Keratinocyte (primary cell): ENCODE measurements at regions not wholly inside any gene's neighbourhood (a gene's known extent, or its start where the extent isn't known, plus 50 kb on each side); places are given as distances from the start of the nearest gene placed in this dataset.

Experiments used
- DNase-seq: peaks from one replicate; pipeline ENCODE4 v3.0.0-alpha.2; 2011; ENCODE audit warnings: low read depth, missing footprints, low spot score
- FAIRE-seq: peaks from 2 replicates; lab custom pipeline; 2011; peaks lifted over from hg19 to GRCh38; lab: Jason Lieb, UNC
- H2AFZ ChIP-seq: 2 replicates; pipeline ENCODE4 v1.6.0; 2012; ENCODE audit warnings: low read length, control low read depth, inconsistent platforms; ENCODE audit not compliant: control insufficient read depth
- H3K27ac ChIP-seq: 2 replicates; pipeline ENCODE4 v1.5.1; 2011; ENCODE audit warnings: low read length; ENCODE audit not compliant: control insufficient read depth, insufficient read depth
- H3K27me3 ChIP-seq: 3 replicates; pipeline ENCODE4 v1.6.0; 2011; ENCODE audit warnings: low read length; ENCODE audit not compliant: control insufficient read depth, insufficient read depth; ENCODE audit errors: extremely low read depth
- H3K36me3 ChIP-seq, 2 experiments: 2 replicates in 1 of 2; 3 replicates in 1 of 2; pipeline ENCODE4 v1.5.1; 2011; ENCODE audit warnings: low read length in 2 of 2, mild to moderate bottlenecking in 1 of 2; ENCODE audit not compliant: control insufficient read depth in 2 of 2, insufficient read depth in 2 of 2; ENCODE audit errors: extremely low read depth in 1 of 2
- H3K4me1 ChIP-seq: 3 replicates; pipeline ENCODE4 v1.5.1; 2011; ENCODE audit warnings: low read length; ENCODE audit not compliant: control insufficient read depth, insufficient read depth; ENCODE audit errors: extremely low read depth
- H3K4me2 ChIP-seq: 3 replicates; pipeline ENCODE4 v1.6.0; 2011; ENCODE audit warnings: low read depth, low read length; ENCODE audit not compliant: control insufficient read depth, insufficient read depth; ENCODE audit errors: extremely low read depth
- H3K4me3 ChIP-seq, 3 experiments: fragments of 200-600 bp in 1 of 3; sonication (generic) in 1 of 3; 2 replicates in 2 of 3; 3 replicates in 1 of 3; pipeline ENCODE4 v1.5.1; 2011 to 2016; ENCODE audit warnings: low read length in 3 of 3, mild to moderate bottlenecking in 3 of 3, control low read depth in 2 of 3, inconsistent platforms in 1 of 3, low read depth in 1 of 3, mixed read lengths in 1 of 3, mixed run types in 1 of 3, moderate library complexity in 1 of 3; ENCODE audit not compliant: control insufficient read depth in 2 of 3, insufficient read depth in 2 of 3; ENCODE audit errors: extremely low read depth in 1 of 3
- H3K79me2 ChIP-seq: 2 replicates; pipeline ENCODE4 v1.6.0; 2012; ENCODE audit warnings: low read length; ENCODE audit not compliant: control insufficient read depth, insufficient read depth
- H3K9ac ChIP-seq: 3 replicates; pipeline ENCODE4 v1.6.0; 2011; ENCODE audit warnings: low read length; ENCODE audit not compliant: control insufficient read depth, insufficient read depth; ENCODE audit errors: extremely low read depth
- H3K9me1 ChIP-seq: 3 replicates; pipeline ENCODE4 v1.6.0; 2011; ENCODE audit warnings: low read length; ENCODE audit not compliant: control insufficient read depth, insufficient read depth; ENCODE audit errors: extremely low read depth
- H3K9me3 ChIP-seq: 2 replicates; pipeline ENCODE4 v1.5.1; 2012; ENCODE audit warnings: low read depth, low read length; ENCODE audit not compliant: control insufficient read depth
- H4K20me1 ChIP-seq: 3 replicates; pipeline ENCODE4 v1.6.0; 2011; ENCODE audit warnings: low read length; ENCODE audit not compliant: control insufficient read depth, insufficient read depth; ENCODE audit errors: extremely low read depth
- CTCF ChIP-seq, 3 experiments: IDR thresholded peaks in 1 of 3; conservative IDR thresholded peaks in 1 of 3; optimal IDR thresholded peaks in 1 of 3; 2 replicates in 2 of 3; 3 replicates in 1 of 3; pipeline versions ENCODE3 to v1.5.1; 2011; ENCODE audit warnings: low read length in 3 of 3, mild to moderate bottlenecking in 3 of 3, moderate library complexity in 2 of 3, control low read depth in 1 of 3, inconsistent platforms in 1 of 3; ENCODE audit not compliant: insufficient read depth in 2 of 3; ENCODE audit errors: extremely low read depth in 1 of 3
- EZH2 ChIP-seq: IDR thresholded peaks from one replicate; pipeline ENCODE4 v1.6.1; 2012; ENCODE audit warnings: inconsistent platforms, mild to moderate bottlenecking, low read length, moderate library complexity
- dilution Hi-C: fragments of 300-500 bp; cut with MboI; formaldehyde crosslinking; loops from one replicate; pipeline ENCODE4 v1.7.0; 2020; ENCODE audit warnings: low sequenced_read_pairs; ENCODE audit not compliant: extremely low pct_ligation_motif_present

- Histone ChIP-seq H3K27ac (no peak overlapping the region), H3K9me1 (no peaks in the 10 kb centered on the region), H3K4me2 (no peak overlapping the region), H4K20me1 (no peaks in the 10 kb centered on the region), H3K36me3 (no peaks in the 10 kb centered on the region), H3K79me2 (no peaks in the 10 kb centered on the region), H3K27me3 (no peaks in the 10 kb centered on the region), H2AFZ (no peak overlapping the region), H3K9ac (no peak overlapping the region), H3K4me3 (no peak overlapping the region), H3K4me1 (no peaks in the 10 kb centered on the region), H3K9me3 (peaks cover 2% of the 10 kb centered on the region)
- dilution Hi-C loops = no loop called here
- DNase-seq (no peak), FAIRE-seq (no peak)
- TF ChIP-seq EZH2 (no peak), CTCF (optimal IDR thresholded peaks at IDR 0.05 in 1 of 3, IDR thresholded peaks at IDR 0.05 in 1 of 3, conservative IDR thresholded peaks at IDR 0.05 in 1 of 3; ENCODE audit: extremely low read depth in 1 of 3, insufficient read depth in 2 of 3, low read length in 3 of 3) (no peak)
Observed at GRCh38 chr11:15526859-15527450, 412.2 kb downstream of the INSC start.

- no peak for TF ChIP-seq EZH2
- no peak for TF ChIP-seq CTCF (optimal IDR thresholded peaks at IDR 0.05 in 1 of 3, IDR thresholded peaks at IDR 0.05 in 1 of 3, conservative IDR thresholded peaks at IDR 0.05 in 1 of 3; ENCODE audit: extremely low read depth in 1 of 3, insufficient read depth in 2 of 3, low read length in 3 of 3)
- Histone ChIP-seq H3K9me1 (no peaks in the 10 kb centered on the region), H3K9ac (no peak overlapping the region), H3K36me3 (no peaks in the 10 kb centered on the region), H3K9me3 (no peaks in the 10 kb centered on the region), H3K27ac (no peak overlapping the region), H3K79me2 (no peaks in the 10 kb centered on the region), H3K4me3 (no peak overlapping the region), H4K20me1 (no peaks in the 10 kb centered on the region), H3K27me3 (no peaks in the 10 kb centered on the region), H3K4me1 (no peaks in the 10 kb centered on the region), H2AFZ (no peak overlapping the region), H3K4me2 (no peak overlapping the region)
- no peak for DNase-seq
- dilution Hi-C loops = no loop called here
- FAIRE-seq = no peak
Observed at GRCh38 chr11:15532432-15532831, 417.7 kb downstream of the INSC start.
